OCI-LY3 (cell line): ENCODE measurements at regions not wholly inside any gene's neighbourhood (a gene's known extent, or its start where the extent isn't known, plus 50 kb on each side); places are given as distances from the start of the nearest gene placed in this dataset.

ENCODE experiments used
- H2AFZ ChIP-seq: fragments of 200-600, 300-600 bp; shearing (Covaris generic); 2 replicates; pipeline ENCODE4 v1.6.0; 2014; ENCODE audit warnings: antibody characterized with exemption, low read depth, low read length
- H3K27ac ChIP-seq: fragments of 200-600, 300-600 bp; sonication (generic); 2 replicates; pipeline ENCODE4 v1.5.1; 2014; ENCODE audit warnings: mild to moderate bottlenecking, low read length, moderate library complexity, mixed read lengths
- H3K27me3 ChIP-seq: fragments of 200-600, 300-600 bp; sonication (generic); 2 replicates; pipeline ENCODE4 v1.6.1; 2014; ENCODE audit warnings: low read depth, low read length, mixed read lengths
- H3K36me3 ChIP-seq: fragments of 200-600, 300-600 bp; sonication (generic); replicated peaks from 2 replicates; pipeline ENCODE3; 2014; ENCODE audit warnings: low read depth, low read length, mixed read lengths
- H3K4me1 ChIP-seq: fragments of 300-600, 200-600 bp; sonication (generic); 2 replicates; pipeline ENCODE4 v1.6.1; 2014; ENCODE audit warnings: low read length, mixed read lengths
- H3K4me2 ChIP-seq: fragments of 200-600, 300-600 bp; sonication (generic); 2 replicates; pipeline ENCODE4 v1.6.1; 2014; ENCODE audit warnings: low read length, mixed read lengths
- H3K4me3 ChIP-seq: fragments of 300-600, 200-600 bp; sonication (generic); 2 replicates; pipeline ENCODE4 v1.5.1; 2014; ENCODE audit warnings: antibody characterized with exemption, mild to moderate bottlenecking, low read length, moderate library complexity
- H3K79me2 ChIP-seq: fragments of 300-600, 200-600 bp; shearing (Covaris generic); 2 replicates; pipeline ENCODE4 v1.6.1; 2014; ENCODE audit warnings: mild to moderate bottlenecking, low read length, mixed read lengths
- H3K9ac ChIP-seq: fragments of 300-600, 200-600 bp; shearing (Covaris generic); 2 replicates; pipeline ENCODE4 v1.6.0; 2014; ENCODE audit warnings: mild to moderate bottlenecking, low read length, moderate library complexity
- H3K9me3 ChIP-seq: fragments of 200-600, 300-600 bp; shearing (Covaris generic); 2 replicates; pipeline ENCODE4 v1.6.1; 2014; ENCODE audit warnings: low read length, mixed read lengths; ENCODE audit not compliant: insufficient read depth
- H4K20me1 ChIP-seq: fragments of 200-600, 300-600 bp; sonication (generic); 2 replicates; pipeline ENCODE4 v1.6.1; 2016; ENCODE audit warnings: low read length, mixed read lengths; ENCODE audit not compliant: insufficient read depth
- EZH2phosphoT487 ChIP-seq: fragments of 200-600 bp; shearing (Covaris generic); IDR thresholded peaks from 2 replicates; pipeline ENCODE4 v1.6.1; 2018; ENCODE audit warnings: antibody characterized with exemption, mixed run types, low read depth
- TF ChIP-seq, protein P1 (sequence below): fragments of 200-600, 300-600 bp; sonication (generic); IDR thresholded peaks from 2 replicates; pipeline ENCODE4 v1.5.1; 2014; ENCODE audit warnings: antibody characterized with exemption, low read length, low read depth

DNA sequence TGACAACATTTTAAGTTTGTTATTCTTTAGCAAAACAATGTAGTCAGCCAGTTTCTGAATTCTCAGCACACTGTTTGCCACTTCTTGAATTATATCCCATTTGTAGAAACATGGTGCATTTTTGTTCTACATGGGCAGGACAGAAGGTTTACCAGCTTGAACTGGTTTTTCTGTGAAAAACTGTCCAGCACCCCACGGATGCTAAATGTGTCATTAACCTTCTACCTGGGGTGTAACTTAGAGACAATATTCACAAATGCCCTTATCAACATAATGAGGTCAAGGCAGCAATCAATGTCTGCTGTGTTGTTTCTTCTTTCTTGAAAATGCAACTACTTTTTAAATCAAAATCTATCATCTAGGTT, 702.6 kb downstream of the CENPC start:
- Histone ChIP-seq H3K27me3 (no peaks in the 10 kb centered on the region), H3K4me3 (no peak overlapping the region), H3K9ac (no peak overlapping the region), H3K9me3 (peaks cover 4% of the 10 kb centered on the region; the same call in 1 of the 2 replicates), H2AFZ (no peak overlapping the region), H3K36me3 (no peaks in the 10 kb centered on the region), H3K79me2 (no peaks in the 10 kb centered on the region), H3K27ac (no peak overlapping the region), H3K4me1 (no peaks in the 10 kb centered on the region; the same call in 1 of the 2 replicates), H3K4me2 (no peak overlapping the region), H4K20me1 (no peaks in the 10 kb centered on the region)
- TF ChIP-seq, protein P1, sequence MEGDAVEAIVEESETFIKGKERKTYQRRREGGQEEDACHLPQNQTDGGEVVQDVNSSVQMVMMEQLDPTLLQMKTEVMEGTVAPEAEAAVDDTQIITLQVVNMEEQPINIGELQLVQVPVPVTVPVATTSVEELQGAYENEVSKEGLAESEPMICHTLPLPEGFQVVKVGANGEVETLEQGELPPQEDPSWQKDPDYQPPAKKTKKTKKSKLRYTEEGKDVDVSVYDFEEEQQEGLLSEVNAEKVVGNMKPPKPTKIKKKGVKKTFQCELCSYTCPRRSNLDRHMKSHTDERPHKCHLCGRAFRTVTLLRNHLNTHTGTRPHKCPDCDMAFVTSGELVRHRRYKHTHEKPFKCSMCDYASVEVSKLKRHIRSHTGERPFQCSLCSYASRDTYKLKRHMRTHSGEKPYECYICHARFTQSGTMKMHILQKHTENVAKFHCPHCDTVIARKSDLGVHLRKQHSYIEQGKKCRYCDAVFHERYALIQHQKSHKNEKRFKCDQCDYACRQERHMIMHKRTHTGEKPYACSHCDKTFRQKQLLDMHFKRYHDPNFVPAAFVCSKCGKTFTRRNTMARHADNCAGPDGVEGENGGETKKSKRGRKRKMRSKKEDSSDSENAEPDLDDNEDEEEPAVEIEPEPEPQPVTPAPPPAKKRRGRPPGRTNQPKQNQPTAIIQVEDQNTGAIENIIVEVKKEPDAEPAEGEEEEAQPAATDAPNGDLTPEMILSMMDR = no peak
- no peak for TF ChIP-seq EZH2phosphoT487

GRCh38 chr4:66842026-66842723, 703.1 kb downstream of the CENPC start:
- H2AFZ ChIP-seq = no peak overlapping the region
- no peak overlapping the region for H3K4me2 ChIP-seq
- H3K9ac ChIP-seq = no peak overlapping the region
- no peak overlapping the region for H3K4me3 ChIP-seq
- no peaks in the 10 kb centered on the region; the same call in 1 of the 2 replicates for H3K4me1 ChIP-seq
- H4K20me1 ChIP-seq = no peaks in the 10 kb centered on the region
- no peaks in the 10 kb centered on the region for H3K27me3 ChIP-seq
- TF ChIP-seq, protein P1 = no peak
- no peak for TF ChIP-seq EZH2phosphoT487
- no peaks in the 10 kb centered on the region for H3K79me2 ChIP-seq
- peaks cover 4% of the 10 kb centered on the region; the same call in 1 of the 2 replicates for H3K9me3 ChIP-seq
- no peaks in the 10 kb centered on the region for H3K36me3 ChIP-seq
- H3K27ac ChIP-seq = no peak overlapping the region

DNA sequence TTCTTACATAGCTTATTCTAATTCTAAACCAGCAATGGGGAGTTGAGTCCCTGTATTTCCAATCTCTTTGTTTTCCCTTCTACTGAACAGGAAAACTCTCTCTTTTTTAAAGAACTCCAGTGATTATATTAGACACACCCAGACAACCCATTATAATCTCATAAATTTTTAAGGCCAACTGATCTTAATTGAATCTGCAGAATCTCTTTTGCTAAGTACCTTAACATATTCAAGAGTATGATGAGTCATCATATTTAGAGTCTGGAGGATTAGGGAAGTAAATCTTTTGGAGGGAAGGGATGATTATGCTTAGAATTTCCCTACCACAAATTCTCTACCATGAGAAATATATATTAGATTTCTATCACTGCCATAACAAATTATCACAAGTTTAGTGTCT, 705.1 kb downstream of the CENPC start:
- Histone ChIP-seq H3K9ac (no peak overlapping the region), H3K79me2 (no peaks in the 10 kb centered on the region), H3K36me3 (no peaks in the 10 kb centered on the region), H2AFZ (no peak overlapping the region), H3K4me3 (no peak overlapping the region), H3K4me1 (no peaks in the 10 kb centered on the region; the same call in 1 of the 2 replicates), H3K9me3 (peaks cover 4% of the 10 kb centered on the region; the same call in 1 of the 2 replicates), H3K27ac (no peak overlapping the region), H3K27me3 (no peaks in the 10 kb centered on the region), H3K4me2 (no peak overlapping the region), H4K20me1 (no peaks in the 10 kb centered on the region)
- TF ChIP-seq EZH2phosphoT487 = no peak
- TF ChIP-seq, protein P1 = no peak

GRCh38 chr4:66837279-66837922, 707.9 kb downstream of the CENPC start:
- Histone ChIP-seq H3K4me1 (no peaks in the 10 kb centered on the region; the same call in 1 of the 2 replicates), H3K9me3 (peaks cover 4% of the 10 kb centered on the region; the same call in 1 of the 2 replicates), H3K27ac (no peak overlapping the region), H3K4me3 (no peak overlapping the region), H3K4me2 (no peak overlapping the region), H3K27me3 (no peaks in the 10 kb centered on the region), H3K79me2 (no peaks in the 10 kb centered on the region), H3K36me3 (no peaks in the 10 kb centered on the region), H4K20me1 (no peaks in the 10 kb centered on the region), H2AFZ (no peak overlapping the region; the same call in 1 of the 2 replicates), H3K9ac (no peak overlapping the region)
- TF ChIP-seq EZH2phosphoT487 = no peak
- TF ChIP-seq, protein P1 = no peak
